ENCODE measurements at regions not wholly inside any gene's neighbourhood (a gene's known extent, or its start where the extent isn't known, plus 50 kb on each side); places are given as distances from the start of the nearest gene placed in this dataset.

- no peak overlapping the region for H2AFZ ChIP-seq (ENCODE audit: low read length)
- TF ChIP-seq ARID4A (CRISPR knock-in tag; IDR thresholded peaks at IDR 0.05; ENCODE audit: borderline replicate concordance) (no peak), SRSF1 (optimal IDR thresholded peaks at IDR 0.05; ENCODE audit: low read depth, low read length) (no peak)
- TF ChIP-seq, protein P1, sequence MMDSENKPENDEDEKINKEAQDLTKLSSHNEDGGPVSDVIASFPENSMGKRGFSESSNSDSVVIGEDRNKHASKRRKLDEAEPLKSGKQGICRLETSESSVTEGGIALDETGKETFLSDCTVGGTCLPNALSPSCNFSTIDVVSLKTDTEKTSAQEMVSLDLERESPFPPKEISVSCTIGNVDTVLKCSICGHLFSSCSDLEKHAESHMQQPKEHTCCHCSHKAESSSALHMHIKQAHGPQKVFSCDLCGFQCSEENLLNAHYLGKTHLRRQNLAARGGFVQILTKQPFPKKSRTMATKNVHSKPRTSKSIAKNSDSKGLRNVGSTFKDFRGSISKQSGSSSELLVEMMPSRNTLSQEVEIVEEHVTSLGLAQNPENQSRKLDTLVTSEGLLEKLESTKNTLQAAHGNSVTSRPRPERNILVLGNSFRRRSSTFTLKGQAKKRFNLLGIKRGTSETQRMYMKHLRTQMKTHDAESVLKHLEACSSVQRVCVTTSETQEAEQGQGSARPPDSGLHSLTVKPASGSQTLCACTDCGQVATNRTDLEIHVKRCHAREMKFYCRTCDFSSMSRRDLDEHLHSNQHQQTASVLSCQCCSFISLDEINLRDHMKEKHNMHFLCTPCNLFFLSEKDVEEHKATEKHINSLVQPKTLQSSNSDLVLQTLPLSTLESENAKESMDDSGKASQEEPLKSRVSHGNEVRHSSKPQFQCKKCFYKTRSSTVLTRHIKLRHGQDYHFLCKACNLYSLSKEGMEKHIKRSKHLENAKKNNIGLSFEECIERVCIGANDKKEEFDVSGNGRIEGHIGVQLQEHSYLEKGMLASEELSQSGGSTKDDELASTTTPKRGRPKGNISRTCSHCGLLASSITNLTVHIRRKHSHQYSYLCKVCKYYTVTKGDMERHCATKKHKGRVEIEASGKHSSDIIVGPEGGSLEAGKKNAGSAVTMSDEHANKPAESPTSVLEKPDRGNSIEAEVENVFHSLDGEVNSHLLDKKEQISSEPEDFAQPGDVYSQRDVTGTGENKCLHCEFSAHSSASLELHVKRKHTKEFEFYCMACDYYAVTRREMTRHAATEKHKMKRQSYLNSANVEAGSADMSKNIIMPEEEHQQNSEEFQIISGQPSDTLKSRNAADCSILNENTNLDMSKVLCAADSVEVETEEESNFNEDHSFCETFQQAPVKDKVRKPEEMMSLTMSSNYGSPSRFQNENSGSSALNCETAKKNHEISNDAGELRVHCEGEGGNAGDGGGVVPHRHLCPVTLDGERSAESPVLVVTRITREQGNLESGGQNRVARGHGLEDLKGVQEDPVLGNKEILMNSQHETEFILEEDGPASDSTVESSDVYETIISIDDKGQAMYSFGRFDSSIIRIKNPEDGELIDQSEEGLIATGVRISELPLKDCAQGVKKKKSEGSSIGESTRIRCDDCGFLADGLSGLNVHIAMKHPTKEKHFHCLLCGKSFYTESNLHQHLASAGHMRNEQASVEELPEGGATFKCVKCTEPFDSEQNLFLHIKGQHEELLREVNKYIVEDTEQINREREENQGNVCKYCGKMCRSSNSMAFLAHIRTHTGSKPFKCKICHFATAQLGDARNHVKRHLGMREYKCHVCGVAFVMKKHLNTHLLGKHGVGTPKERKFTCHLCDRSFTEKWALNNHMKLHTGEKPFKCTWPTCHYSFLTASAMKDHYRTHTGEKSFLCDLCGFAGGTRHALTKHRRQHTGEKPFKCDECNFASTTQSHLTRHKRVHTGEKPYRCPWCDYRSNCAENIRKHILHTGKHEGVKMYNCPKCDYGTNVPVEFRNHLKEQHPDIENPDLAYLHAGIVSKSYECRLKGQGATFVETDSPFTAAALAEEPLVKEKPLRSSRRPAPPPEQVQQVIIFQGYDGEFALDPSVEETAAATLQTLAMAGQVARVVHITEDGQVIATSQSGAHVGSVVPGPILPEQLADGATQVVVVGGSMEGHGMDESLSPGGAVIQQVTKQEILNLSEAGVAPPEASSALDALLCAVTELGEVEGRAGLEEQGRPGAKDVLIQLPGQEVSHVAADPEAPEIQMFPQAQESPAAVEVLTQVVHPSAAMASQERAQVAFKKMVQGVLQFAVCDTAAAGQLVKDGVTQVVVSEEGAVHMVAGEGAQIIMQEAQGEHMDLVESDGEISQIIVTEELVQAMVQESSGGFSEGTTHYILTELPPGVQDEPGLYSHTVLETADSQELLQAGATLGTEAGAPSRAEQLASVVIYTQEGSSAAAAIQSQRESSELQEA (CRISPR knock-in tag; IDR thresholded peaks at IDR 0.05; ENCODE audit: not compliant biosample characterization): no peak
- no peaks in the 10 kb centered on the region for H3K9me3 ChIP-seq (ENCODE audit: low read length)
- POLR2A ChIA-PET: no interaction called here
- WGBS (ENCODE audit: low lambda C conversion rate): 64% methylated on average over 2 of the region's 2 CpGs
- H3K9ac ChIP-seq (ENCODE audit: insufficient read depth, low read depth, low read length): no peak overlapping the region
- no peaks in the 10 kb centered on the region for H3K27me3 ChIP-seq (ENCODE audit: control insufficient read depth in 1 of 2, insufficient read depth in 2 of 2, low read length in 2 of 2)
- peaks cover 38% of the 10 kb centered on the region for H3K4me1 ChIP-seq (ENCODE audit: insufficient read depth, low read length)
- DNase-seq (ENCODE audit: low spot score): no peak
- ATAC-seq: no peak
- no peak overlapping the region for H3K27ac ChIP-seq (ENCODE audit: extremely low read length, insufficient read depth, low read length)
- no peak for FAIRE-seq
- no peak overlapping the region for H3K4me2 ChIP-seq (ENCODE audit: low read depth, low read length)
- H4K20me1 ChIP-seq (ENCODE audit: insufficient read depth, low read length): no peaks in the 10 kb centered on the region
- H3K4me3 ChIP-seq (replicated peaks in 1 of 3; ENCODE audit: insufficient read depth in 1 of 3, low read depth in 2 of 3, low read length in 3 of 3): no peak overlapping the region
- intact Hi-C loops (cut with micrococcal nuclease; ENCODE audit: unreplicated experiment): no loop called here
- BruUV-seq (replicated peaks): no TSS peak
- H3K36me3 ChIP-seq (replicated peaks in 1 of 2; ENCODE audit: control insufficient read depth in 1 of 2, insufficient read depth in 2 of 2, low read length in 2 of 2): no peaks in the 10 kb centered on the region
- CTCF ChIA-PET (ENCODE audit: low intra/inter-chr PET ratio, low total read pairs): no interaction called here
- in situ Hi-C loops (cut with HindIII; ENCODE audit: extremely low pct_ligation_motif_present, low pct_unique_long_range_greater_than_20kb): no loop called here
- H3K79me2 ChIP-seq (ENCODE audit: insufficient read depth, low read length): no peaks in the 10 kb centered on the region
Measured at GRCh38 chr6:87905101-87905641, 142.5 kb upstream of the SPACA1 start.
